CD4-positive, alpha-beta T cell treated with Interleukin-6 for 4 hours (primary cell): ENCODE measurements at regions not wholly inside any gene's neighbourhood (a gene's known extent, or its start where the extent isn't known, plus 50 kb on each side); places are given as distances from the start of the nearest gene placed in this dataset.
"Not testable (repeated sequence)": the region's sequence is repeated elsewhere in the genome, so short reads cannot be mapped to it uniquely, and the experiment has no call there.

Experiments used
- DNase-seq: peaks from one replicate; pipeline ENCODE4 v3.0.0-alpha.2; 2020; ENCODE audit warnings: mixed read lengths

GRCh38 chr7:142495301-142495700, 237.4 kb upstream of the PRSS58 start:
- not testable (repeated sequence) for DNase-seq

- no peak for DNase-seq
Observed at GRCh38 chr7:142494021-142494420, 236.2 kb upstream of the PRSS58 start.

DNA sequence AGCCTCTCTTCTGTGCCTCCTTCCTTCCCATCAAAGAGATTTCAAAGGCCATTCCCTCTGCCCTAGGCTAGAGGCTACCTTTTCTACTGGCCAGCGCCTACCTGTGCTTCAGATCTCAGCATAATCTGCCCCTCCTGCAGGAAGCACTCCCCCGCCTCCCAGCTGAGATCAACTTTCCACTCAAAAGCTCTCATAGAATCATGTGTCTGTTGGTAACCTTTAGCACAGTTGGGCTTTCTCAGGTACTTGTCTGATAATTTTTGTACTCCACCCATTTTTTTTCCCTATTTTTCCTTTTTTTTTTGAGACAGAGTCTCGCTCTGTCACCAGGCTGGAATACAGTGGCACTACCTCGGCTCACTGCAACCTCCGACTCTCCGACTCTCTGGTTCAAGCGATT, 231.0 kb upstream of the PRSS58 start:
- DNase-seq = no peak

DNA sequence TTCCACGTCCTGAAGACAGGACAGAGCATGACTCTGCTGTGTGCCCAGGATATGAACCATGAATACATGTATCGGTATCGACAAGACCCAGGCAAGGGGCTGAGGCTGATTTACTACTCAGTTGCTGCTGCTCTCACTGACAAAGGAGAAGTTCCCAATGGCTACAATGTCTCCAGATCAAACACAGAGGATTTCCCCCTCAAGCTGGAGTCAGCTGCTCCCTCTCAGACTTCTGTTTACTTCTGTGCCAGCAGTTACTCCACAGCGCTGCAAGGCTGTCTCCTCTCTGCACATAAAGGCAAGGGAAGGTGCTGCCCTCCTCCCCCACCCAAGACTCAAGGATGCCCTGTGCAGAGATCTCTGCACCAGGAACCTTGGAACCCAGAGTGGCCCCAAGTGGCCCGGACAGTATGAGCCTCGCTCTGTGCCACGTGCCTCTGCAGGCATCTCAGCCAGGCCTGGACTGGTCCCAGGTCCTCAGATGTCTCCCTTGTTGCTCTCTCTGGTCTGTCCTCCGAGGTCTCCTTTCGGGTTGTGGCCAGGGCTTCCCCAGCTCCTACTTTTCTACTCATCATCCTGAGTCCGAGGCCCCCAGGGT, 230.3 kb upstream of the PRSS58 start:
- DNase-seq = no peak

- not testable (repeated sequence) for DNase-seq
Observed at GRCh38 chr7:142487565-142487964, 229.7 kb upstream of the PRSS58 start.

GRCh38 chr7:142487124-142487523, 229.3 kb upstream of the PRSS58 start:
- DNase-seq = no peak

DNA sequence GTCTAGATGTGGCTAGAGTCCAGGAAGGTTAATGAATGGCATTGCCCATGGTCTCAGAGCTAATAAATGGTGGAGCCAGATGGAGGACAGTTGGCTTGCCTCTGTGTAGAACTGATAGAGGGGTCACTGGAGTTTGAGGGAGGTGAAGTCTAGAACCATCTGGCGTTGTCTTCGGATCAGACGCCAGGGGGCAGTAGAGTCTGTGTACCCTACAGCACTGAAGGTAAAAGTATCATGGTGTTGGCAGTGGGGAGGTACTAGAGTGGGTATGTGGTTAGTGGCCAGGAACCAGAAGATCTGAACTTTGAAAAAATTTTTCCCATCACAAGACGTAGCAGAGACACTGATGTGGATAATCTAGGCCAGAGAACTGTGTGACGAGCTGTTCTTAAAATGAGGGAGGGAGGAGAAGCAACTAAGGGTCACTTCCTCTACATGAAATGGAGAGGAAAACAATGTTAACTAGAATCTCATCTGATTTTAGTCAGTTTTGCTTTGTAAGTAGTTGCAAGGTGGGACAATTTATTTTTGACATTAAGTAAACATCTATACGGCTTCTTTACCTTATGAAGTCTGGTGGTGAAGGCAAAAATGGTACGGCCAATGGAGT, 227.9 kb upstream of the PRSS58 start:
- peak; percentile 44 for DNase-seq

- no peak for DNase-seq
Observed at GRCh38 chr7:142483659-142484317, 225.9 kb upstream of the PRSS58 start.

DNA sequence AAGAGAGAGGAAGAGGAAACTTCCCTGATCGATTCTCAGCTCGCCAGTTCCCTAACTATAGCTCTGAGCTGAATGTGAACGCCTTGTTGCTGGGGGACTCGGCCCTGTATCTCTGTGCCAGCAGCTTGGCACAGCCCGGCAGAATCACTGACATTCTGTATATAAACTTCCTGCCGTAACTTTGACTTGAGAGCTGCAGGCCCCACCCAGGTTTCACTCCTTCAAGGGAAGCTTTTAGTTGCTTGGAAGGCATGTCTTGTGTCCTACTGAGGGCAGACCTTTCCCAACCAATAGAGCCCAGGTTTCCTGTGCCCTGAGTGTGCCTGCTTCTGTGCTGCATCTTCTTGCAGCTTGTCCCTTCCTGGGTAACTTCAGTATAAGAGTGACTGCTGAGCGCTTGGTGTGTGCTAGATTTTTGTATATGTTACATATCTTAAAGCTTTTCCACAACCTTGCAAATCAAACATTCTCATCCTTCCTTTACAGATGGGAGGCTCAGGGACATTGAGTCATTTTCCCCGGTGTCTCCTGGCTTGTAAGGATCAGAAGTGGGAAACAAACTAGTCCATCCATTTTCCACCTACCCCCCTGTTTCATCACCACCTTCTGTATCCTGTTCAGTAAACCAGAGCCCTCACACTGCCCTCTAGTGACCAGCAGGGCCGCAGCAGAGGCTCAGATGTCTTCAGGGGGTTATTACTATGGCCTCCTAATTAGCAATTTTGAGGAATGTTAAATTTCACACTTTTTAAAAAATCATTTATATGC, 225.2 kb upstream of the PRSS58 start:
- peak; percentile 73 for DNase-seq

DNA sequence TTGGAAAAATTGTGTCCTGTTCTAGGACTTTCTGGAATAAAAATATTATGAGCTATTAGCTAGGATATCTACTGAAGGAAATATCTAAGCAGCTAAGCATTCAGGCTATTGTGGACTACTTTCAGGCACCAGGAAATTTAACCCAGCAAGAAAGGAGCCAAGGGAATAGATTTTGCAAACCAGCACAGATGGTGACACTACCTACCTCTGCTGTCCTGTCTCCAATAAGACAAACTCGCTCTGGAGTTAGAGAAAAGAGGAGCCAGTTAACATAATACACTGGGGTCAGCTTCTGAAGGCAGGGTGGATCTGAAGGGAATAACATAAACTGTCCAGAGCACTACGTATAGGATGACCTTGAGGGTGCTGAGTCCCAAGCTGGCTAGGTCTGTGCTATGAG, 223.7 kb upstream of the PRSS58 start:
- no peak for DNase-seq

DNA sequence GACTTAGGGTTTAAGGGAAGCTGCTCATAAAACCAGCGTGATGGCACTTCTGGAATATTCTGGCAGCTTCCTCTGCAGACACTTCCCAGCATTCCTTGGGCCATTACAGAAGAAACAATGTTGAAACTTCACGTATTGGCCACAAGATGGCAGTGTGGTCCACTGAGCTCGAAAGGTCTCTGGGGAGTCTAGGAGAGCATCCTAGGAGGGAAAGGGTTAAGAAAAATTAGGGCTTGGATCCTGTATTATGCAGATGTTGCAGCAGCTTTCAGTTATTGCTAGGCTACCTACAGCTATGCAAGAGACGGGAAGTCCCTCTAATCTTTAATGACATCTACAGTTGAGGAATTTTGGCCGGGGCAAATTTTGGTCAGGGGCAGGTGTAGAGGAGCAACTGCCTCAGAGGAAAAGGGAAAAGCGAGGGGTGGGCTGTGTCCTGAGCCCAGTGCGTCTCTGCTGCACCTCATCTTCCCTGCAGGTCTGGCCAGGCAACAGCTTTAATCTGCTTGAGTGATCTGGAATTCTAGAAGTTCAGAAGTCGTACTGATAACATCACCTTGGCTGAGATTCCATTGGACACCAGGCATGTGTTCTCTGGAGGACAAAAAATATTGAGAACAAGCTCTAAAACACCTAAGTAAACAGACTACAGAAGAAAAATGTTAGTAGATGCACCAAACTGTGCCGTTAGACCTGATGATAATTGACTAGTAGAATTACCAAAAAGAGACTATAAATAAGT, 220.8 kb upstream of the PRSS58 start:
- peak; percentile 40 for DNase-seq

DNA sequence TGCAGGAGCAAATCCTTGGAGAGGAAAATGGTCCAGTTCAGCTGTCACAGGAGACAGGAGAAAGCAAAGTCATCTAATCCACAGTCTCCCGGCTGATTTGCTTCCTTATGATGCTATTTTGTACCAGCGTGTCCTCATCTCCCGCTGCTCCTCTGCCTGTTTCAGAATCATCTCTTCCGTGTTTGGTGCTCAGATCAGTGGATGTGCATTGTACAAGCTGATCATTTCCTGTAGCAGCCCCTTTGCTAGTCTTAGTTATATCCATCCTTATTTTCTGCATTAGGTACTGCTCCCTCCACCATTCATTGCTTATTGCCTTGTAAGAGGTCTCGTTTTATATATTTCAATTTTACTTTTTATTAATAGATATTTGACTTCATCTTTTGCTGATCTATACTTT, 219.9 kb upstream of the PRSS58 start:
- DNase-seq = not testable (repeated sequence)

DNA sequence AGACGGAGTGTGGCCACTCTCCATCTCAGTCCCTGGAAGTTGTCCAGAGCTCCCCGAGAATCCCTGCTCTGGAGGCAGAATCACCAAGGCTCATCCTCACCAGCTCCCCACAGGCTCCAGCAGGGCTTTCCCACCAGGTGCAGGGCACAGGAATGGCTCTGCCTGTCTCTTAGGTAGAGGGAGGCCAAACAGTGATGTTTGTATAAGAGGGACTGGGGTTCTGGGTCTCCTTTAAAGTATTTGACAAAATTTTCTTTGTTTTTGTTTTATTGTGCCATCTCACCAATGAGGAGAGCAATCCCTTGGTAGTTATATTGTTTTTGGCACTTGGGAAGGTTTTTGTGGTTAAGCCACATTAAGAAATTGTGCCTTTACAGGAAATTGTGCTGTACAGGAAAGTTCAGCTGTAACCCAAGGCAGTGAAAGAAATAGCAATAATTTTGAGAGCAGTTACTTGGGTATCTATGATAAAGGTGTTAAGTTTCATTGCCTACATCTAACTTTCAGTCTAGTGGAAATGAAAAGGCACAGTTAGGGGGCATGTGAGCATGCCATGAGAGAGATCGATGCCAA, 219.3 kb upstream of the PRSS58 start:
- no peak for DNase-seq

GRCh38 chr7:142476077-142476476, 218.2 kb upstream of the PRSS58 start:
- no peak for DNase-seq

GRCh38 chr7:142471820-142472219, 214.0 kb upstream of the PRSS58 start:
- no peak for DNase-seq

DNA sequence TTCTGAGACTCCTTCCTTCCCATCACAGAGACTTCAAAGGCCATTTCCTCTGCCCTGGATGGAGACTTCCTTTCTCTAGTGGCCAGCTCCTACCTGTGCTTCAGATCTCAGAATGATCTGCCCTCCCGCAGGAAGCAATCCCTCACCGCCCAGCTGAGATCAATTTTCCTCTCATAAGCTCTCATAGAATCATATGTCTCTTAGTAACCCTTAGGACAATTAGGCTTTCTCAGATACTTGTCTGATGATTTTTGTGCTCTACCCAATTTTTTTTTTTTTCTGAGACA, 212.6 kb upstream of the PRSS58 start:
- DNase-seq = no peak

DNA sequence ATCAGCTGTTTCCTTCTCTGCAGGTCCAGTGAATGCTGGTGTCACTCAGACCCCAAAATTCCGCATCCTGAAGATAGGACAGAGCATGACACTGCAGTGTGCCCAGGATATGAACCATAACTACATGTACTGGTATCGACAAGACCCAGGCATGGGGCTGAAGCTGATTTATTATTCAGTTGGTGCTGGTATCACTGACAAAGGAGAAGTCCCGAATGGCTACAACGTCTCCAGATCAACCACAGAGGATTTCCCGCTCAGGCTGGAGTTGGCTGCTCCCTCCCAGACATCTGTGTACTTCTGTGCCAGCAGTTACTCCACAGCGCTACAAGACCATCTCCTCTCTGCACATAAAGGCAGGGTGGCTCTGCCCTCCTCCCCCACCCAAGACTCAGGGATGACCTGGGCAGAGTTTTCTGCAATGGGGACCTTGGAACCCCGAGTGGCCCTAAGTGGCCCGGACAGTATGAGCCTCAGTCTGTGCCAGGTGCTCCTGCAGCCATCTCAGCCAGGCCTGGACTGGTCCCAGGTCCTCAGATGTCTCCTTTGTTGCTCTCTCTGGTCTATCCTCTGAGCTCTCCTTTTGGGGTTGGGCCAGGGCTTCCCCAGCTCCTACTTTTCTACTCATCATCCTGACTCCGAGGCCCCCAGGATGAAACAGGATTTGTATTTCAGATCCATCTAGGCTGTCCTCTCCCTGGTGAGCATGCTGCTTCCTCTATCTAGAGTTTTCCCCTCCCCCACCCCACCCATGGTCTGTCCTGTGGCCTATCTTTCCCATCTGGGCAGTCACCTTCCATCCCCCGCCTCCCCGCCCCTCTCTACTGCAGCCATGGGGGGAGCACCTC, 212.1 kb upstream of the PRSS58 start:
- DNase-seq = no peak

DNA sequence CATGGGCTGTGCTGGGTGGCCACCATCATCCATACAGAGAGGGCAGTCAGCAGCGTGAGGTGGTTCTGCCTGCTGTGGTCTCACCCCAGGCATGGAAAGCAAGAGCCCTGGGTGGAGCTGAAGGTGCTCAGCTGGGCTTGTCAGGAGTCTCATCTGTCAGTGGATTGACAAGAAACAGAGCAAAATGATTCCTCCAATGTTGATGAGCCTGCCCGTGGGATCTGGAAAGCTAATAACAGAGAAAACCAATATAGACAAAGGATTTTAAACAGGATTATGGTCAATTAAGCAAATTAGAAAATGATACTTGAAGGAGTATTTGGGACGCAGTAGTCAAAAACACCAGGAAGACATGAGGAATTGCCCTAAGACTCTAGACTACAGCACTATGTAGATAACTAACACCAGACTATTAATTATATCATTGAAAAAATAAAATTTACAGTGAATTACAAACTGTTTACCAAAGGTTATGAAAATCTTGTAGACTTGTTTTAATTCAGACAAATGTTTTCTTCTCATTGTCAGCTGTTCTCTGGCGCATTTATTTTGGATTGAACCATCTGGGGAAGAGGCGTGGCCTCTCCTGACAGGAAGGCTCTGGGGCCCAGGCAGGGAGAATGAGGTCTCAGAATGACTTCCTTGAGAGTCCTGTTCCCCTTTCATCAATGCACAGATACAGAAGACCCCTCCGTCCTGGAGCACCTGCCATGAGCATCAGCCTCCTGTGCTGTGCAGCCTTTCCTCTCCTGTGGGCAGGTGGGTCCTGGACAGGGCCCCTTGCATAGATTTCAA, 211.2 kb upstream of the PRSS58 start:
- no peak for DNase-seq

GRCh38 chr7:142467056-142467655, 209.3 kb upstream of the PRSS58 start:
- DNase-seq = not testable (repeated sequence)

DNA sequence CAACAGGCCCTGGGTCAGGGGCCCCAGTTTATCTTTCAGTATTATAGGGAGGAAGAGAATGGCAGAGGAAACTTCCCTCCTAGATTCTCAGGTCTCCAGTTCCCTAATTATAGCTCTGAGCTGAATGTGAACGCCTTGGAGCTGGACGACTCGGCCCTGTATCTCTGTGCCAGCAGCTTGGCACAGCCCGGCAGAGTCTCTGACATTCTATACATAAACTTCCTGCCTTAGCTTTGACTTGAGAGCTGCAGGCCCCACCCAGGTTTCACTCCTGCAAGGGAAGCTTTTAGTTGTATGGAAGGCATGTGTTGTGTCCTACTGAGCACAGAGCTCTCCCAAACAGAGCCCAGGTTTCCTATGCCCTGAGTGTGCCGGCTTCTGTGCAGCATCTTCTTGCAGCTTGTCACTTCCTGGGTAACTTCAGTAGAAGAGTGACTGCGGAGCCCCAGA, 205.6 kb upstream of the PRSS58 start:
- DNase-seq = peak; percentile 52
